T-helper 1 cell treated with Interleukin-12 subunit alpha and Interleukin-12 subunit beta and Interleukin-4 antibody, amounts not matched to agents 30 μg/mL and 1 μg/mL, for 36 hours (primary cell): ENCODE measurements at regions not wholly inside any gene's neighbourhood (a gene's known extent, or its start where the extent isn't known, plus 50 kb on each side); places are given as distances from the start of the nearest gene placed in this dataset.

Experiments
- H3K27ac Mint-ChIP-seq: one replicate; pipeline ENCODE4 v1.8.0; 2021; ENCODE audit warnings: mild to moderate bottlenecking, mixed read lengths
- H3K27me3 Mint-ChIP-seq: one replicate; pipeline ENCODE4 v1.8.0; 2021; ENCODE audit warnings: low read depth, mixed read lengths
- H3K36me3 Mint-ChIP-seq: one replicate; pipeline ENCODE4 v1.8.0; 2021; ENCODE audit warnings: low read depth, mixed read lengths
- H3K4me1 Mint-ChIP-seq: one replicate; pipeline ENCODE4 v1.8.0; 2021; ENCODE audit warnings: low read depth, mixed read lengths
- H3K4me3 Mint-ChIP-seq: one replicate; pipeline ENCODE4 v1.8.0; 2021; ENCODE audit warnings: mild to moderate bottlenecking, moderate library complexity, mixed read lengths
- H3K9me3 Mint-ChIP-seq: one replicate; pipeline ENCODE4 v1.8.0; 2021; ENCODE audit warnings: mixed read lengths

DNA sequence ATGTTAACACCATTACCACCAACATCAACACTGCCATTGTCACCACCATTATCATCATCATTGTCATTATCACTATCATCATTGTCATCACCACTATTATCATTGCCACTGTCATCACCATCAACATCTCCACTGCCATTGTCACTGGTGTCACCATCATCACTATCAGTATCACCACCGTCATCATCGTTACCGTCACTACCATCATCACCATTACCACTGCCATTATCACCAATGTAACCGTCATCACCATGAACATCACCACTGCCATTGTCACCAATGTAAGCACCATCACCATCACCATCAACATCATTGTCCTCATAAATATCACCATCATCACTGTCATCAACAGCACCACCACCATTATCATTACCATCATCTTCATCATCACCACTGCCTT, 633.2 kb upstream of the EEF2KMT start:
- H3K27ac Mint-ChIP-seq = no peak overlapping the region
- no peaks in the 10 kb centered on the region for H3K36me3 Mint-ChIP-seq
- peaks cover 16% of the 10 kb centered on the region for H3K9me3 Mint-ChIP-seq
- no peak overlapping the region for H3K4me3 Mint-ChIP-seq
- H3K27me3 Mint-ChIP-seq = no peaks in the 10 kb centered on the region
- no peaks in the 10 kb centered on the region for H3K4me1 Mint-ChIP-seq

DNA sequence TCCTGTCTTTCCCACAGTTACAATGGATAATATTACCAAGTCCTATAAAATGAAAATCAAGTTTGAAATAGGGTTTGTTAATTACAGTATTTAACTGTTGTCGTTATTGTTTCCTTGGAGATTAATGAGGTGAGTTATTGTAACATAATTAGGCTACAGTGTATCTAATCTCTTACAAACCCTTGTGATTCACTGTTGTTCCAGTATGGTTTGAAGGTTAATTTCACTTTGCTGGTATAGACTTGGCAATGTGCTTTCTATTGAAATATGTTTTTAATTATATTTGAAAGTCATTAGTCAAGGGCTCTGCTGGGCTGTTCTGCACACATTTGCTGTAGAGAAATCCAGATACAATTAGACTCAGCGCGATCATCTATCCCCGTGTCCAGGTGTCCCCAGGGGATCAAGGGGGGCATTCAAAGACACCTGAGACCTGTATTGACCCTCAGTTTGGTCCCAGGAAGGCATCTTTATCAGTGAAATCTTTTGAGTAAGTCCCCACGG, 624.6 kb upstream of the EEF2KMT start:
- Mint-ChIP-seq H3K27ac (no peak overlapping the region), H3K36me3 (no peaks in the 10 kb centered on the region), H3K4me3 (no peak overlapping the region), H3K27me3 (no peaks in the 10 kb centered on the region), H3K9me3 (peaks cover 36% of the 10 kb centered on the region), H3K4me1 (no peaks in the 10 kb centered on the region)

DNA sequence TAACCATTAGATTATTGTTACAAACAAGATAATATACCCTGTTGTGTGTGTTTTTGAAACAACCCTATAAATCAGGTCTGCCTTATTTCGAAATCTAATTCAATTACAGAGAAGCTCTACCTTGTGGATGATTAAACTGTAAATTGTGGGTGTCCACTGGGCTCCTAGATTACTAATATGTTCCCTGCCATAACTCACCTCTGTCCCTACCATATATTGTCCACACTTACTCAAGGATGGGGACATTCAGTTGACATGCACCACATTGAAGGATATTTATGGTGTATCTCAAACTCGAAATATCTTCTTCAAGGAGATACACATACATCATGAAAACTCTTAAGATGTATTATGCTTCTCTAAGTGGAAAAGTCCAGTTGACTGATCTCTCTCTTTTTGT, 617.6 kb upstream of the EEF2KMT start:
- H3K9me3 Mint-ChIP-seq = peaks cover 39% of the 10 kb centered on the region
- no peaks in the 10 kb centered on the region for H3K27me3 Mint-ChIP-seq
- H3K27ac Mint-ChIP-seq = no peak overlapping the region
- H3K4me1 Mint-ChIP-seq = no peaks in the 10 kb centered on the region
- H3K36me3 Mint-ChIP-seq = no peaks in the 10 kb centered on the region
- no peak overlapping the region for H3K4me3 Mint-ChIP-seq

DNA sequence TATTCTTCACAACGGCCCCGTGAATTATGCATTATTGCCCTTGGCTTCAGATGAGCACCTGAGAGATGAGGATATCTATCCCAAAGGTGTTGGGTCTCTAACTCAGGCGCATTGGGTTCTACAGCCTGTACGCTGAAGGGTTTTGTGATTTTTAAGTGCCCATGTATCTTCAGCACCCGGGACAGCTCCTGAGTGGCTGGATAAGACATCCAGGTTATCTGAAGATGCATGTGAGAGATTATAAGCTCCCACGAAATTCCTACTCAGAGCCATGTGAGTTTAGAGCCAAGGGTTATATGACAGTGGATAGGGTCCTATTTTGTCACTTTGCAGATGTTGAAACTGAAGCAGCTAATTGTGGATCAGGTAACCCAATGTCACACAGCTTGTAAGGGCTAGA, 612.3 kb upstream of the EEF2KMT start:
- Mint-ChIP-seq H3K9me3 (peaks cover 48% of the 10 kb centered on the region), H3K36me3 (no peaks in the 10 kb centered on the region)

DNA sequence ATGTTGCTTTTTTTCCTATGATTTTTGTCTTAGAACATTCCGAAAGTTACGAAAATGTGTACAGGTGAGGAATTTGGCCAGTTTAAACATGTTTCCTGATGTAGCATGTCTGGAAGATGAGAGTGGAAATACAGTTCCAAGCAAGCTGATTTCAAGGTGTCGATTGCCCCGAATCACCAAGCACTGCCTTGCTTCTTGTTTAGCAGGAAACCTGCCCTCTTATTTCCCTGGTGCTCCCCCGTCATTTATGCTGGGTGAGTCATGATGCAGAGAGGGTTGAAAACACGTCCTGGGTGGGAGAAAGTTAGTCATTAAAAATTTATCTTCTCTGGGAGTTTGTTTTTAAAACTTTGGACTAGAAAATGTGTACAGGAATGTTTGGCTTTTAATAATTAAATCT, 608.6 kb upstream of the EEF2KMT start:
- Mint-ChIP-seq H3K4me1 (no peaks in the 10 kb centered on the region), H3K27me3 (no peaks in the 10 kb centered on the region), H3K27ac (no peak overlapping the region), H3K4me3 (no peak overlapping the region), H3K36me3 (no peaks in the 10 kb centered on the region), H3K9me3 (peaks cover 57% of the 10 kb centered on the region)

More for the DNA sequence above, 612.3 kb upstream of the EEF2KMT start:
- Mint-ChIP-seq H3K4me3 (no peak overlapping the region), H3K4me1 (no peaks in the 10 kb centered on the region), H3K27me3 (no peaks in the 10 kb centered on the region), H3K27ac (no peak overlapping the region)

DNA sequence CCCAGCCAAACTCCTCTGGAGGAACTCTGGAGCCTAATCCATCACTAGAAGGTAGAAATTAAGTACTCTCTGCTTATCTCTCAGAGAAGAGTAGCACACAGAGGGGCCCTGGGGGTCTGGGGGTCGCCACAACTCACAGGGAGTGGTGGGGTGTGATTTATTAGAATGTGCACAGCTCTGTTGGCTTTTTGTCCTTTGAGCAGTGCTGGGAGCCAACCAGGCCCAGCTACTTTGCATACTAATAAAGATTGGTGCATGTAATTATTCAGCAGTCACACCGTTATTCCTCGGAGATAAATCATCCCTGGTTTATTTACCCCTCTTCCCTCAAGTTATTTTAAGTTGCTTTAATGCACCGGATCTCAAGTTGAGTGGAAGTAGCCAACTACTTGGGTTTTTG, 606.7 kb upstream of the EEF2KMT start:
- peaks cover 56% of the 10 kb centered on the region for H3K9me3 Mint-ChIP-seq
- H3K27ac Mint-ChIP-seq = no peak overlapping the region
- H3K27me3 Mint-ChIP-seq = no peaks in the 10 kb centered on the region
- no peaks in the 10 kb centered on the region for H3K36me3 Mint-ChIP-seq
- no peaks in the 10 kb centered on the region for H3K4me1 Mint-ChIP-seq
- H3K4me3 Mint-ChIP-seq = no peak overlapping the region

DNA sequence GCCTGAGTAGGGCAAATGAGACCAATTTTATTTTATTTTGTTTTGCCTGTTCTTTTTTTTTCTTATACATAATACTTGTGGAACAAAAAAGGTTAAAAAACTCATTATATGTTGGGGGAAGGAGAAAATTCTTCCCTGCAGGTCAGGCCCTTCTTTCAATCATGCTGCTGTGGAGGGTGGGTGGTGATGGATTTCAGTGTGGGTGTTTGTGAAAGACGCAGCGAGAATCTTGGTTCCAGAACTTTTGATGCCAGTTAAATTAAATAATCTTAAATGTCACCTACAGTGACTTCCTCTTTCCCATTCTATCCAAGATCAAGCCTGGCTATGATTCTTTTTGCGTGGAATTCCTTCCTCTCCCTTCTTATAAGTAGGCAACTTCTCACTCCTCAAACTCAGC, 595.8 kb upstream of the EEF2KMT start:
- no peaks in the 10 kb centered on the region for H3K27me3 Mint-ChIP-seq
- no peaks in the 10 kb centered on the region for H3K4me1 Mint-ChIP-seq
- no peak overlapping the region for H3K4me3 Mint-ChIP-seq
- H3K9me3 Mint-ChIP-seq = no peaks in the 10 kb centered on the region
- H3K36me3 Mint-ChIP-seq = no peaks in the 10 kb centered on the region
- H3K27ac Mint-ChIP-seq = no peak overlapping the region

DNA sequence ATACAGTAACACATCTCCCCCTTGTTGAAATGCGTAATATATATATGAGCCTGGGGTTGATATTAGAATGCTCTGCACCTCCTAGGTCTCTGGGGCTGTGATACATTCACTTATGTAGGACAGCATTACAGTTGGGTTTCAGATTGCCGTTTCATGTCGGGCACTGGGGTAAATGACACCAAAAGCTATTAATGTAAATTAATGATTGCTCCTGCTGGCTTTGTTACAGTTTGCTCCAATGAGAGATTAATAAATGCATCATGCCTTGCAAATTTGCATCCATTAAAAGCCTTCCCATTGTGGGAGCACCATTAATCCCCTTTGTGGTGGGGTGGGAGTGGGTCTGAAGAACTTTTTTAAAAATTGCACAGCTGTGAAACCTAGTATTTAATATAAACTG, 584.4 kb upstream of the EEF2KMT start:
- H3K27ac Mint-ChIP-seq = no peak overlapping the region
- H3K36me3 Mint-ChIP-seq = no peaks in the 10 kb centered on the region
- no peaks in the 10 kb centered on the region for H3K27me3 Mint-ChIP-seq
- H3K9me3 Mint-ChIP-seq = peaks cover 15% of the 10 kb centered on the region
- no peak overlapping the region for H3K4me3 Mint-ChIP-seq
- no peaks in the 10 kb centered on the region for H3K4me1 Mint-ChIP-seq

DNA sequence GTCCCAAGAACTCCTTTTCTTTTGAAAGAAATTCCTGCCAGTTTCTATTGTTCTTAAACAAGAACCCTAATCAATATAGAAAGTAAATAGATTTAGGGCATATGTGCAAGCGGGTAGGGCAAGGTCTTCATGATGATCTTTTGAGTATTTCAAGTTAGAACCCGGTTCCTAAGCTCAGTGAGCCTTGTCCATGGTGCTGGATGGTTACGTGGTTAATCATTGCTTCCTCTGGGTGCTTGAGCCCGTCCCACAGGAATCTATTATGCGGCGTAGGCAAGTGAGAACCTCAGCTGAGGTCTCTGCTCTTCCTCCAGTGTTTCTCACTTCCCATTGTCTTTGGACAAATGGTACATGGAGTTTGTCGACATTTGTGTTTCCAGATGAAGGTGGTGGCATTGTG, 580.8 kb upstream of the EEF2KMT start:
- Mint-ChIP-seq H3K27me3 (no peaks in the 10 kb centered on the region), H3K4me3 (no peak overlapping the region), H3K4me1 (no peaks in the 10 kb centered on the region), H3K9me3 (peaks cover 15% of the 10 kb centered on the region), H3K36me3 (no peaks in the 10 kb centered on the region), H3K27ac (no peak overlapping the region)

DNA sequence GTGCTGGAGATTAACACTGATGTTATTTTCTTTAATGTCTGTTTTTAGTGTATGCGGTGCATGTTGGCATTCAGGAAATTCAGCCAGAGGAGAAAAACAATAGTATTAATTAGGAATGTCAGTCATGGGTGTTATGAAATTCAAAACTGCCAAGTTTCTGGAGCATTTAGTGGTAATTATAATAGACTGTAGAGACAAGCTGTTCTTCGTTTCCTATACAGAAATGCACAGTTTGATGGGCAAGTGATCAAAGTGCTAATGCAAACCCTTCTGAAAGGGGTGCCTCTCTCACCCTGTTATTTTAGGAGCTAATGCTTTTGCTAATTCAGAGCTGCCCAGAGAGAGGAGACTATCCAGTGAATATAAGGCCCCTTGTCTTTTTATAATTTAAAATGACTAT, 573.8 kb upstream of the EEF2KMT start:
- Mint-ChIP-seq H3K36me3 (no peaks in the 10 kb centered on the region), H3K27me3 (no peaks in the 10 kb centered on the region), H3K4me3 (no peak overlapping the region), H3K4me1 (no peaks in the 10 kb centered on the region), H3K27ac (no peak overlapping the region), H3K9me3 (peaks cover 3% of the 10 kb centered on the region)

DNA sequence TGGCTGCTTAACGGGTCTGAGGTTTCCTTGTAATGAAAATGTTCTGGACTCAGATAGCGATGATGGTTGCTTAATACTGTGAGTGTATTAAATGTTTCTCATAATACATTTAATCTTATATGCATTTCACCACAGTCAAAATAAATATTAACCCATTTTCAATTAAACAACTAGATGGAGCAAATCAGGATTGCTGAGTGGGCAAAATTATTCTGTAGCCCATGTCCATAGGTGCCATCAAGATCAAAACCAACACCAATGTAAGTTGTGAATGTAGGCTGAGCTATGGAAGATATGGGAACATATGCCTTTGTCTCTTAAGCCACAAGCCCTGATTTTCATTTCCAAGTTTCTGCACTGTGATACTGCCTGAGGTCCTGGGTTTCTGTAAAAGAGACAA, 572.6 kb upstream of the EEF2KMT start:
- Mint-ChIP-seq H3K27ac (no peak overlapping the region), H3K4me1 (no peaks in the 10 kb centered on the region), H3K36me3 (no peaks in the 10 kb centered on the region), H3K9me3 (peaks cover 3% of the 10 kb centered on the region), H3K27me3 (no peaks in the 10 kb centered on the region), H3K4me3 (no peak overlapping the region)

DNA sequence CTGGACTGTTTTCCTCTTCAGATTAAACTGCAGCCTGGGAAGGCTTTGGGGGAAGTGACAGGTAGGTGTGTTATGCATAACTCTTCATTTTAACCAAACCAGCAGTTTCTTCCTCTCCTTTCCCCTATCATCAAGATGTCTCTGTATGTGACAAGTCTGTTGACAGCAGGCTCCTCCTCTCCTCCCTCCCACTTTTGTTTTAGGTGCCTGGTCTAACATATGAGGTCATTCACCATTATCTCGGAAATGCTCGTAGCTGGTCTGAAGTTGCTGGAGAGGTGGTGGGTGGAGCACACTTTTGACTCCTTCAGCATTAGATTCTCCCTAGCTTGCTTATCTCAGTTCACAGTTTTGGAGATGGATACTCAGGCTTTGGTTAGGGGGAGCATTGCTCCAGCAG, 571.0 kb upstream of the EEF2KMT start:
- Mint-ChIP-seq H3K36me3 (no peaks in the 10 kb centered on the region), H3K27me3 (no peaks in the 10 kb centered on the region), H3K4me3 (no peak overlapping the region), H3K27ac (no peak overlapping the region), H3K9me3 (peaks cover 3% of the 10 kb centered on the region), H3K4me1 (no peaks in the 10 kb centered on the region)

DNA sequence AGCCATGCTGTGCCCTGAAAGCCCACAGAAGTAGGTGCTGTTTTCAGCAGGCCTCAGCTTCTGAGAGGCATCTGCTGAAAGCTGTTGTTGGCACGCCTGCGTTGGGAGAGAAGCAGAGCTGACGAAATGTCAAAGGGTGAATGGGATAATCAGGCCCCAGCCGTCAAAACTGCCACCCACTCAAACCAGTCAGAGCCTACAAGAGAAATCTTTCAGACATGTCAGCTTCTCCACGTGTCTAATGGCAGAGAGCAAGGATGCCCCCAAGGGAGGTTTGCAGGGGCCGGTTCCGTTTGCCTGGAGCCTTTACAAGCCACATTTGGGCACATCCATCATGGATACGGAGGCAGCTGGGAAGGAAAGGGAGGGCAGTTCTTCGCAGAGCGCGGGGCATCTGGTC, 568.2 kb upstream of the EEF2KMT start:
- Mint-ChIP-seq H3K4me1 (no peaks in the 10 kb centered on the region), H3K36me3 (no peaks in the 10 kb centered on the region), H3K27me3 (no peaks in the 10 kb centered on the region), H3K9me3 (peaks cover 3% of the 10 kb centered on the region), H3K4me3 (no peak overlapping the region), H3K27ac (no peak overlapping the region)

DNA sequence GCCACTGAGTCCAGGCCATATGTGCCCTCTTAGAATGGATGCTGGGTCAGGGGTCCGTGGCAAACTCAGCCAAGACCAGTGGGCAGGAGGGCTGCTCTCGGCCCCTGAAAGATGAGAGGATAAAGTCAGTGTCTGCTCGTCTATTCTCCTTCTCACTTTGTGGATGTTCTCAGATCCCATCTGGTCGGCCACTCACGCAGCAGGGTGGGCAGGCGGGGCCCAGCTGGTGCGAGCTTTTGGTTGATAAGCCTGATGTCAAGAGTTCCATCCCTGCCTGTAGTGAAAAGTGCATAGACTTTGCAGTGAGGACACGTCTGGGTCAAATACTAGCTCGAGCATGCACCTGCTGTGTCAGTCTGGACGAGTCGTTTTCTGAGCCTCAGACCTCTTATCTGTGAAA, 556.2 kb upstream of the EEF2KMT start:
- Mint-ChIP-seq H3K36me3 (no peaks in the 10 kb centered on the region), H3K27me3 (no peaks in the 10 kb centered on the region), H3K4me3 (no peak overlapping the region), H3K9me3 (no peaks in the 10 kb centered on the region), H3K4me1 (no peaks in the 10 kb centered on the region), H3K27ac (no peak overlapping the region)

DNA sequence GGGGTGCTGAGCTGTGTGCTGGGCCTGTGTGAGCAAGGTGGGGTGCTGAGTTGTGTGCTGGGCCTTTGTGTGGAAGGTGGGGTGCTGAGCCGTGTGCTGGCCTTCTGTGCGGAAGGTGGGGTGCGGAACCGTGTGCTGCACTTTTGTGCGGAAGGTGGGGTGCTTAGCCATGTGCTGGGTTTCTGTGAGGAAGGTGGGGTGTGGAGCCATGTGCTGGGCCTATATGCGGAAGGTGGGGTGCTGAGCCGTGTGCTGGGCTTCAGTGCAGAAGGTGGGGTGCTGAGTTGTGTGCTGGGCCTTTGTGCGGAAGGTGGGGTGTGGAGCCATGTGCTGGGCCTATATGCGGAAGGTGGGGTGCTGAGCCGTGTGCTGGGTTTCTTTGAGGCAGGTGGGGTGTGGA, 555.4 kb upstream of the EEF2KMT start:
- H3K4me1 Mint-ChIP-seq = no peaks in the 10 kb centered on the region
- no peak overlapping the region for H3K27ac Mint-ChIP-seq
- H3K36me3 Mint-ChIP-seq = no peaks in the 10 kb centered on the region
- H3K27me3 Mint-ChIP-seq = no peaks in the 10 kb centered on the region
- H3K4me3 Mint-ChIP-seq = no peak overlapping the region
- no peaks in the 10 kb centered on the region for H3K9me3 Mint-ChIP-seq
